OCI-LY1 (cell line): ENCODE measurements at regions not wholly inside any gene's neighbourhood (a gene's known extent, or its start where the extent isn't known, plus 50 kb on each side); places are given as distances from the start of the nearest gene placed in this dataset.

Experiments
- H2AFZ ChIP-seq: fragments of 200-600 bp; sonication (generic), shearing (Covaris generic); 2 replicates; pipeline ENCODE4 v1.6.0; 2014; ENCODE audit warnings: antibody characterized with exemption, mild to moderate bottlenecking, low read length
- H3F3A ChIP-seq: fragments of 200-600 bp; sonication (generic), shearing (Covaris generic); 2 replicates; pipeline ENCODE4 v1.6.0; 2014; ENCODE audit warnings: mild to moderate bottlenecking, antibody characterized with exemption, low read length, moderate library complexity; ENCODE audit not compliant: insufficient read depth
- H3K27ac ChIP-seq: fragments of 200-600 bp; sonication (generic); 2 replicates; pipeline ENCODE4 v1.5.1; 2014; ENCODE audit warnings: low read length, mixed run types, mild to moderate bottlenecking, low read depth; ENCODE audit not compliant: poor library complexity, severe bottlenecking
- H3K27me3 ChIP-seq: fragments of 200-600 bp; sonication (generic); 2 replicates; pipeline ENCODE4 v1.6.0; 2014; ENCODE audit warnings: antibody characterized with exemption, mild to moderate bottlenecking, low read length, moderate library complexity; ENCODE audit not compliant: insufficient read depth
- H3K36me3 ChIP-seq: fragments of 200-600 bp; sonication (generic); 2 replicates; pipeline ENCODE4 v1.6.1; 2014; ENCODE audit warnings: mild to moderate bottlenecking, antibody characterized with exemption, low read length, moderate library complexity, mixed read lengths; ENCODE audit not compliant: insufficient read depth
- H3K4me1 ChIP-seq: fragments of 200-600 bp; sonication (generic); 2 replicates; pipeline ENCODE4 v1.5.1; 2014; ENCODE audit warnings: mild to moderate bottlenecking, low read length, moderate library complexity; ENCODE audit not compliant: insufficient read depth, severe bottlenecking
- H3K4me2 ChIP-seq: fragments of 200-600 bp; sonication (generic), shearing (Covaris generic); 2 replicates; pipeline ENCODE4 v1.6.1; 2014; ENCODE audit warnings: low read length
- H3K4me3 ChIP-seq: fragments of 200-600 bp; sonication (generic); 2 replicates; pipeline ENCODE4 v1.5.1; 2014; ENCODE audit warnings: low read length, low read depth, mild to moderate bottlenecking, mixed read lengths; ENCODE audit not compliant: poor library complexity, severe bottlenecking
- H3K79me2 ChIP-seq: fragments of 200-600 bp; shearing (Covaris generic); 2 replicates; pipeline ENCODE4 v1.6.1; 2016; ENCODE audit warnings: mixed run types, low read length, mixed read lengths; ENCODE audit not compliant: insufficient read depth
- H3K9ac ChIP-seq: fragments of 200-600 bp; sonication (generic), shearing (Covaris generic); 2 replicates; pipeline ENCODE4 v1.6.1; 2014; ENCODE audit warnings: mild to moderate bottlenecking, low read length, mixed read lengths
- H3K9me2 ChIP-seq: fragments of 200-600 bp; sonication (generic), shearing (Covaris generic); 2 replicates; pipeline ENCODE4 v1.6.1; 2014; ENCODE audit warnings: low read depth, mild to moderate bottlenecking, low read length, mixed read lengths
- H3K9me3 ChIP-seq: fragments of 200-600 bp; shearing (Covaris generic); 2 replicates; pipeline ENCODE4 v1.6.1; 2014; ENCODE audit warnings: low read length, mixed read lengths
- H4K20me1 ChIP-seq: fragments of 200-600 bp; sonication (generic), shearing (Covaris generic); 2 replicates; pipeline ENCODE4 v1.6.0; 2016; ENCODE audit warnings: mild to moderate bottlenecking, low read length; ENCODE audit not compliant: insufficient read depth
- EZH2 ChIP-seq: fragments of 200-600 bp; sonication (generic), shearing (Covaris generic); IDR thresholded peaks from 2 replicates; pipeline ENCODE4 v1.8.0; 2017; ENCODE audit warnings: borderline replicate concordance, mixed run types, mild to moderate bottlenecking, antibody characterized with exemption, low read length, moderate library complexity, mixed read lengths
- TF ChIP-seq, protein P1 (sequence below): fragments of 200-600 bp; sonication (generic), shearing (Covaris generic); IDR thresholded peaks from 2 replicates; pipeline ENCODE4 v1.5.1; 2017; ENCODE audit warnings: mild to moderate bottlenecking, antibody characterized with exemption, low read length, moderate library complexity, mixed read lengths

DNA sequence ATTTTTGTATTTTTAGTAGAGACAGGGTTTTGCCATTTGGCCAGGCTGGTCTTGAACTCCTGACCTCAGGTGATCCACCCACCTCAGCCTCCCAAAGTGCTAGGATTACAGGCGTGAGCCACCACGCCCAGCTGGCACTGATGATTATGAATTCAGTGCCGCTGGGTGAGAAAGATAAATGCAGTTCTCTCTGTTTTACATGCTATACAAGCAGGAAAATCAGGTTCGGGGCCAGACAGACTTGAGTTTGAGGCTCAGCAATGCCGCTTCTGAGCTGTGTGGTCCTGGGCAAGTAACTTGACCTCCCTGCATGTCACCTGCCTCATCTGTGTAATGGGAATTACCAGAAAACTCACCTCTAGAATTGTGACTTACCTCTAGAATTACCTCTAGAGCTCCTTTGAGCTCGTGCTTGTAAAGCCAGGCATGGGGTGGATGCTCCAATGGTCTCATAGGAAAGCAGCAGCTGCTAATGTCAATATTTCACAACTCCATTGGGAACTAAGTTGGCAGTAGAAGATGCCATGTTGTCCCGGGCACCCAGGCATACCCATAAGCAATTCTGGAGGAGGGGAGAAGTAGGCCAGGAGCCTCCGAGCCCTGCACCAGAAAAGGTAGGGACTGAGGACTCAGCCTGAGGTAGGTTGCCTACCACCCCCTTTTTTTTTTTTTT is 119.8 kb upstream of the SLC25A33 start:
- Histone ChIP-seq H3K27me3 (no peaks in the 10 kb centered on the region), H3F3A (no peaks in the 10 kb centered on the region; the same call in 1 of the 2 replicates), H3K9me2 (no peaks in the 10 kb centered on the region), H3K4me1 (peaks cover 94% of the 10 kb centered on the region), H3K4me3 (no peak overlapping the region), H3K9ac (no peak overlapping the region), H3K79me2 (no peaks in the 10 kb centered on the region), H3K9me3 (no peaks in the 10 kb centered on the region), H3K36me3 (no peaks in the 10 kb centered on the region), H4K20me1 (no peaks in the 10 kb centered on the region), H3K4me2 (no peak overlapping the region; the same call in 1 of the 2 replicates), H2AFZ (no peak overlapping the region), H3K27ac (peak overlapping the region; percentile 98)
- TF ChIP-seq, protein P1, sequence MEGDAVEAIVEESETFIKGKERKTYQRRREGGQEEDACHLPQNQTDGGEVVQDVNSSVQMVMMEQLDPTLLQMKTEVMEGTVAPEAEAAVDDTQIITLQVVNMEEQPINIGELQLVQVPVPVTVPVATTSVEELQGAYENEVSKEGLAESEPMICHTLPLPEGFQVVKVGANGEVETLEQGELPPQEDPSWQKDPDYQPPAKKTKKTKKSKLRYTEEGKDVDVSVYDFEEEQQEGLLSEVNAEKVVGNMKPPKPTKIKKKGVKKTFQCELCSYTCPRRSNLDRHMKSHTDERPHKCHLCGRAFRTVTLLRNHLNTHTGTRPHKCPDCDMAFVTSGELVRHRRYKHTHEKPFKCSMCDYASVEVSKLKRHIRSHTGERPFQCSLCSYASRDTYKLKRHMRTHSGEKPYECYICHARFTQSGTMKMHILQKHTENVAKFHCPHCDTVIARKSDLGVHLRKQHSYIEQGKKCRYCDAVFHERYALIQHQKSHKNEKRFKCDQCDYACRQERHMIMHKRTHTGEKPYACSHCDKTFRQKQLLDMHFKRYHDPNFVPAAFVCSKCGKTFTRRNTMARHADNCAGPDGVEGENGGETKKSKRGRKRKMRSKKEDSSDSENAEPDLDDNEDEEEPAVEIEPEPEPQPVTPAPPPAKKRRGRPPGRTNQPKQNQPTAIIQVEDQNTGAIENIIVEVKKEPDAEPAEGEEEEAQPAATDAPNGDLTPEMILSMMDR = no peak
- no peak for TF ChIP-seq EZH2

GRCh38 chr1:9420835-9421532 is 118.3 kb upstream of the SLC25A33 start:
- Histone ChIP-seq H3K36me3 (no peaks in the 10 kb centered on the region), H3K9me3 (no peaks in the 10 kb centered on the region), H3K9me2 (no peaks in the 10 kb centered on the region), H4K20me1 (no peaks in the 10 kb centered on the region), H3K4me3 (no peak overlapping the region), H3K9ac (no peak overlapping the region; the same call in 1 of the 2 replicates), H2AFZ (no peak overlapping the region), H3K4me1 (peaks cover 99% of the 10 kb centered on the region), H3K79me2 (no peaks in the 10 kb centered on the region), H3K4me2 (peak overlapping the region; percentile 28; the same call in 1 of the 2 replicates), H3F3A (peaks cover 5% of the 10 kb centered on the region; the same call in 1 of the 2 replicates), H3K27me3 (no peaks in the 10 kb centered on the region), H3K27ac (peak overlapping the region; percentile 98)
- no peak for TF ChIP-seq EZH2
- TF ChIP-seq, protein P1 = no peak

DNA sequence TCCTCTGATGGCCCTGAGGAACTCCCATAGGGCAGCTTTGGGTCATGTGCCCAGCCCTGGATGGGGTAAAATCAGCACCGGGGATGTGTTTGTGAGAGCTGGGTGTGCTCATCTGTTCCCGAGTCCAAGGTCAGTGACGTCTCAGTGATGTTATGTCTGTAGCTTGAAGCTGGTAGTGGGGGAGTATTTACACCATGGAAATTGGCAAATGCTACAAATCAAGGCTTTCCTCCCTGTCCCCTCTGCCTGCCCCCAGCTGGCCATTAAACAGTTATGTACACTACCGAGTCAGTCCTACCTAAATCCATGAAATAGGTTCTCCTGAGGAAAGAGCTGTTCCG is 117.8 kb upstream of the SLC25A33 start:
- Histone ChIP-seq H3K4me3 (no peak overlapping the region), H3K4me1 (peaks cover 99% of the 10 kb centered on the region), H3F3A (peaks cover 5% of the 10 kb centered on the region; the same call in 1 of the 2 replicates), H3K9ac (no peak overlapping the region; the same call in 1 of the 2 replicates), H3K4me2 (peak overlapping the region; percentile 42; the same call in 1 of the 2 replicates), H3K79me2 (no peaks in the 10 kb centered on the region), H3K9me2 (no peaks in the 10 kb centered on the region), H3K36me3 (no peaks in the 10 kb centered on the region), H3K27ac (peak overlapping the region; percentile 98), H3K9me3 (no peaks in the 10 kb centered on the region), H2AFZ (no peak overlapping the region), H3K27me3 (no peaks in the 10 kb centered on the region), H4K20me1 (no peaks in the 10 kb centered on the region)
- TF ChIP-seq, protein P1 = no peak
- no peak for TF ChIP-seq EZH2
